ENCODE measurements at regions not wholly inside any gene's neighbourhood (a gene's known extent, or its start where the extent isn't known, plus 50 kb on each side); places are given as distances from the start of the nearest gene placed in this dataset.

- ChIA-PET CTCF (ENCODE audit: low intra/inter-chr PET ratio, low total read pairs) (no interaction called here), POLR2A (no interaction called here)
- DNase-seq (ENCODE audit: low spot score): no peak
- H3K9me3 ChIP-seq (ENCODE audit: low read length): no peaks in the 10 kb centered on the region
- peaks cover 0 to 7% of the 10 kb centered on the region in 2 experiments; a peak in 2 of 5 replicates for H3K27me3 ChIP-seq (ENCODE audit: control insufficient read depth in 1 of 2, insufficient read depth in 2 of 2, low read length in 2 of 2)
- H3K9ac ChIP-seq (ENCODE audit: insufficient read depth, low read depth, low read length): no peak overlapping the region
- H3K36me3 ChIP-seq (replicated peaks in 1 of 2; ENCODE audit: control insufficient read depth in 1 of 2, insufficient read depth in 2 of 2, low read length in 2 of 2): no peaks in the 10 kb centered on the region
- no peak for ATAC-seq
- WGBS (ENCODE audit: low lambda C conversion rate): 38% methylated on average over 4 of the region's 4 CpGs
- no peaks in the 10 kb centered on the region for H3K4me1 ChIP-seq (ENCODE audit: insufficient read depth, low read length)
- no TSS peak for BruUV-seq (replicated peaks)
- H3K4me3 ChIP-seq (replicated peaks in 1 of 3; ENCODE audit: insufficient read depth in 1 of 3, low read depth in 2 of 3, low read length in 3 of 3): no peak overlapping the region
- no peak overlapping the region for H3K27ac ChIP-seq (ENCODE audit: extremely low read length, insufficient read depth, low read length)
- TF ChIP-seq ZNF570 (CRISPR knock-in tag; IDR thresholded peaks at IDR 0.05; ENCODE audit: borderline replicate concordance) (no peak), TSC22D2 (CRISPR knock-in tag; IDR thresholded peaks at IDR 0.05; ENCODE audit: borderline replicate concordance) (no peak), IKZF4 (CRISPR knock-in tag; IDR thresholded peaks at IDR 0.05; ENCODE audit: borderline replicate concordance, low read depth, not compliant biosample characterization) (no peak), MAFF (IDR thresholded peaks at IDR 0.05; ENCODE audit: low read depth, low read length) (peak; percentile 36; the same call in 1 of the 2 replicates), MED13 (CRISPR knock-in tag; IDR thresholded peaks at IDR 0.05) (no peak), MTF2 (CRISPR knock-in tag; IDR thresholded peaks at IDR 0.05; ENCODE audit: borderline replicate concordance) (no peak), CEBPB (IDR thresholded peaks at IDR 0.05; ENCODE audit: borderline replicate concordance, low read depth, low read length) (no peak), ZSCAN5A (CRISPR knock-in tag; IDR thresholded peaks at IDR 0.05; ENCODE audit: borderline replicate concordance) (no peak), MAFK (conservative IDR thresholded peaks at IDR 0.05 in 1 of 2, IDR thresholded peaks at IDR 0.05 in 1 of 2; ENCODE audit: low read length in 2 of 2) (peak in 1 of 2 experiments; percentile 73; a peak in 2 of 4 replicates)
- no peak overlapping the region for H3K4me2 ChIP-seq (ENCODE audit: low read depth, low read length)
- H3K79me2 ChIP-seq (ENCODE audit: insufficient read depth, low read length): no peaks in the 10 kb centered on the region
- FAIRE-seq: no peak
- no peaks in the 10 kb centered on the region for H4K20me1 ChIP-seq (ENCODE audit: insufficient read depth, low read length)
- in situ Hi-C loops (cut with HindIII; ENCODE audit: extremely low pct_ligation_motif_present, low pct_unique_long_range_greater_than_20kb) (no loop called here), intact Hi-C loops (cut with micrococcal nuclease; ENCODE audit: unreplicated experiment) (no loop called here)
- no peak overlapping the region for H2AFZ ChIP-seq (ENCODE audit: low read length)
Observed at GRCh38 chr17:15168379-15168778, 96.7 kb downstream of the PMP22 start.

Data from HepG2 (cell line).